GM12892 (cell line): ENCODE measurements at regions not wholly inside any gene's neighbourhood (a gene's known extent, or its start where the extent isn't known, plus 50 kb on each side); places are given as distances from the start of the nearest gene placed in this dataset.

Experiments used
- POLR2A ChIP-seq: IDR thresholded peaks from 2 replicates; pipeline ENCODE4 v1.6.1; 2011; ENCODE audit warnings: low read depth, low read length, control low read depth
- POLR2AphosphoS5 ChIP-seq: IDR thresholded peaks from 2 replicates; pipeline ENCODE4 v1.6.1; 2011; ENCODE audit warnings: low read depth, low read length, control low read depth
- TAF1 ChIP-seq: IDR thresholded peaks from 2 replicates; pipeline ENCODE4 v1.6.1; 2011; ENCODE audit warnings: low read depth, mild to moderate bottlenecking, control low read depth, low read length, borderline replicate concordance

DNA sequence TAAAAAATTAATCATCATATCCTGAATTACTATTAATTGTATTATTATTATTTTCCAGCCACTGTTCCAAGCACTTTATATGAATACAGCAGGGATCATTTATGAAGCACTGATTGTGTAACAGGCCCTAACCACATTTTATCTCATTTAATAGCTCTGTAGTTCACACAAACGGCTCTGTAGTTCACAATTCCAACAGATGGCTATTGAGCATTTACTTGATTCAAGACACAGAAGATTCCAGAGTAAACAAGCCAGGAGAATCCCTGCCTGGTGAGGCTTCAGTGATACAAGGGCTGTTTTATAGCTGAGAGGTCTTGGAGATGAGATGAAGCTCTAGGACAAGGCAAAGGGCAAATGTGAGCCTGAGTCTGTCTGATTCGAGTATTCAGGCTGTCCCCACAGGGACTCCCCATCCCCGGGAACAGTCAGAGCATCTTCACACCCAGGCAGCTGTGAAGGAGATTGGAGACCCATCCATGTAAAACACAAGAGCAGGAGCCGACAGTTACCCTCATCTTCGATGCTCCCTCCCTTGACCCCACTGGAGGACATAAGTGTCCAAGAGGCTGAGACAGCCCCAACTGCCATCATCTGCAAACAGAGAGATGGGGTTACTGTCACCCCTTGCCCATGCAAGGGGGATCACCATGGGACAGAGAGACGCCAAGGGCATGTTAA is 222.5 kb downstream of the MN1 start:
- no peak for TF ChIP-seq POLR2A
- no peak for TF ChIP-seq POLR2AphosphoS5
- no peak for TF ChIP-seq TAF1
